GM13977 (cell line): ENCODE measurements at regions not wholly inside any gene's neighbourhood (a gene's known extent, or its start where the extent isn't known, plus 50 kb on each side); places are given as distances from the start of the nearest gene placed in this dataset.

Source experiments
- DNase-seq: peaks from one replicate; pipeline ENCODE4 v3.0.0; 2012; ENCODE audit warnings: low spot score
- CTCF ChIP-seq: IDR thresholded peaks from 2 replicates; pipeline ENCODE4 v1.5.1; 2012; ENCODE audit warnings: mild to moderate bottlenecking, control low read depth; ENCODE audit not compliant: insufficient read depth; ENCODE audit errors: extremely low read depth, missing control alignments
- in situ Hi-C: fragments of 300-500 bp; cut with MboI; formaldehyde crosslinking; loops from one replicate; pipeline ENCODE4 v1.12.0; 2022; ENCODE audit warnings: low sequenced_read_pairs, low pct_unique_long_range_greater_than_20kb, mixed read lengths, inconsistent platforms; ENCODE audit not compliant: unreplicated experiment

GRCh38 chr2:140154706-140155105, 1374.5 kb upstream of the NXPH2 start:
- DNase-seq, result no peak
- TF ChIP-seq CTCF, result no peak
- in situ Hi-C loops, result no loop called here

GRCh38 chr2:140154271-140154670, 1374.1 kb upstream of the NXPH2 start:
- no peak for TF ChIP-seq CTCF
- no peak for DNase-seq
- in situ Hi-C loops, result no loop called here

- no peak for DNase-seq
- no peak for TF ChIP-seq CTCF
- in situ Hi-C loops, result no loop called here
Measured at GRCh38 chr2:140144611-140145010, 1364.4 kb upstream of the NXPH2 start.

GRCh38 chr2:140138736-140139135, 1358.5 kb upstream of the NXPH2 start:
- no peak for DNase-seq
- TF ChIP-seq CTCF, result no peak
- in situ Hi-C loops, result no loop called here

GRCh38 chr2:140136861-140137260, 1356.7 kb upstream of the NXPH2 start:
- in situ Hi-C loops, result no loop called here
- TF ChIP-seq CTCF, result no peak
- DNase-seq, result no peak

GRCh38 chr2:140136366-140136765, 1356.2 kb upstream of the NXPH2 start:
- TF ChIP-seq CTCF, result no peak
- in situ Hi-C loops, result no loop called here
- DNase-seq, result no peak

GRCh38 chr2:140128909-140129308, 1348.7 kb upstream of the NXPH2 start:
- in situ Hi-C loops, result no loop called here
- no peak for TF ChIP-seq CTCF
- DNase-seq, result no peak
